HG03432 (cell line): ENCODE measurements at regions not wholly inside any gene's neighbourhood (a gene's known extent, or its start where the extent isn't known, plus 50 kb on each side); places are given as distances from the start of the nearest gene placed in this dataset.

ENCODE experiments used
- ATAC-seq: cut with Tn5 transposase; IDR thresholded peaks from one replicate; pipeline ENCODE4 v1.9.1; 2021; ENCODE audit warnings: mild to moderate bottlenecking, moderate library complexity; ENCODE audit not compliant: unreplicated experiment

GRCh38 chr2:194253528-194254259 lies 1403.3 kb upstream of the SLC39A10 start:
- peak; percentile 42 for ATAC-seq

- no peak for ATAC-seq
Observed at GRCh38 chr2:194252127-194252526, 1404.9 kb upstream of the SLC39A10 start.

- ATAC-seq, result no peak
Observed at GRCh38 chr2:194232600-194232999, 1424.4 kb upstream of the SLC39A10 start.

- no peak for ATAC-seq
Observed at GRCh38 chr2:194223218-194223617, 1433.8 kb upstream of the SLC39A10 start.

- no peak for ATAC-seq
Observed at GRCh38 chr2:194214192-194214591, 1442.8 kb upstream of the SLC39A10 start.

GRCh38 chr2:194205568-194206227 lies 1451.3 kb upstream of the SLC39A10 start:
- ATAC-seq, result no peak

- no peak for ATAC-seq
Observed at GRCh38 chr2:194203898-194204297, 1453.1 kb upstream of the SLC39A10 start.

GRCh38 chr2:194182888-194183287 lies 1474.1 kb upstream of the SLC39A10 start:
- ATAC-seq, result no peak

- no peak for ATAC-seq
Observed at GRCh38 chr2:194176134-194176533, 1480.9 kb upstream of the SLC39A10 start.

GRCh38 chr2:194166818-194167217 lies 1490.2 kb upstream of the SLC39A10 start:
- ATAC-seq, result peak; percentile 92

GRCh38 chr2:194155431-194155830 lies 1501.6 kb upstream of the SLC39A10 start:
- no peak for ATAC-seq

- no peak for ATAC-seq
Observed at GRCh38 chr2:194151231-194151630, 1505.8 kb upstream of the SLC39A10 start.

GRCh38 chr2:194135463-194135862 lies 1521.6 kb upstream of the SLC39A10 start:
- ATAC-seq, result no peak

GRCh38 chr2:194128810-194129209 lies 1528.2 kb upstream of the SLC39A10 start:
- no peak for ATAC-seq

- no peak for ATAC-seq
Observed at GRCh38 chr2:194126418-194126817, 1530.6 kb upstream of the SLC39A10 start.

GRCh38 chr2:194116861-194117260 lies 1540.2 kb upstream of the SLC39A10 start:
- ATAC-seq, result no peak

- ATAC-seq, result peak; percentile 42
Observed at GRCh38 chr2:194105358-194105757, 1551.7 kb upstream of the SLC39A10 start.

- ATAC-seq, result peak; percentile 94
Observed at GRCh38 chr2:194104687-194105086, 1552.3 kb upstream of the SLC39A10 start.

GRCh38 chr2:194103941-194104659 lies 1552.9 kb upstream of the SLC39A10 start:
- ATAC-seq, result peak; percentile 15

GRCh38 chr2:194102546-194102945 lies 1554.5 kb upstream of the SLC39A10 start:
- ATAC-seq, result no peak

GRCh38 chr2:194100201-194100600 lies 1556.8 kb upstream of the SLC39A10 start:
- no peak for ATAC-seq

- no peak for ATAC-seq
Observed at GRCh38 chr2:194096402-194096801, 1560.6 kb upstream of the SLC39A10 start.
